Karpas-422 (cell line): ENCODE measurements at regions not wholly inside any gene's neighbourhood (a gene's known extent, or its start where the extent isn't known, plus 50 kb on each side); places are given as distances from the start of the nearest gene placed in this dataset.
"Not testable (repeated sequence)": the region's sequence is repeated elsewhere in the genome, so short reads cannot be mapped to it uniquely, and the experiment has no call there.

ENCODE experiments used
- DNase-seq: peaks from one replicate; pipeline ENCODE4 v3.0.0-alpha.2; 2015
- H2AFZ ChIP-seq: fragments of 200-600 bp; sonication (generic); 2 replicates; pipeline ENCODE4 v1.6.1; 2014; ENCODE audit warnings: antibody characterized with exemption, low read length, mixed read lengths
- H3K27ac ChIP-seq: fragments of 200-600 bp; sonication (generic); 2 replicates; pipeline ENCODE4 v1.5.1; 2014; ENCODE audit warnings: mild to moderate bottlenecking, low read length, moderate library complexity
- H3K27me3 ChIP-seq: fragments of 200-600 bp; sonication (generic); 2 replicates; pipeline ENCODE4 v1.6.1; 2014; ENCODE audit warnings: low read length, mixed read lengths
- H3K36me3 ChIP-seq: fragments of 200-600 bp; sonication (generic); 2 replicates; pipeline ENCODE4 v1.6.1; 2014; ENCODE audit warnings: low read length, mixed read lengths; ENCODE audit not compliant: insufficient read depth
- H3K4me1 ChIP-seq: fragments of 200-600 bp; sonication (generic); 2 replicates; pipeline ENCODE4 v1.6.1; 2014; ENCODE audit warnings: mild to moderate bottlenecking, low read length, mixed read lengths
- H3K4me2 ChIP-seq: fragments of 200-600 bp; sonication (generic); 2 replicates; pipeline ENCODE4 v1.6.1; 2014; ENCODE audit warnings: low read length, low read depth, mild to moderate bottlenecking; ENCODE audit not compliant: poor library complexity, severe bottlenecking
- H3K4me3 ChIP-seq: fragments of 200-600 bp; sonication (generic); 2 replicates; pipeline ENCODE4 v1.5.1; 2014; ENCODE audit warnings: mild to moderate bottlenecking, antibody characterized with exemption, low read length, mixed read lengths
- H3K79me2 ChIP-seq: fragments of 200-600 bp; sonication (generic); 2 replicates; pipeline ENCODE4 v1.6.1; 2014; ENCODE audit warnings: mild to moderate bottlenecking, low read length, mixed read lengths
- H3K9ac ChIP-seq: fragments of 200-600 bp; sonication (generic); 2 replicates; pipeline ENCODE4 v1.6.0; 2014; ENCODE audit warnings: low read length
- H3K9me2 ChIP-seq: fragments of 200-600 bp; sonication (generic), shearing (Covaris generic); replicated peaks from 2 replicates; pipeline ENCODE4 v1.6.0; 2014; ENCODE audit warnings: mild to moderate bottlenecking, low read length, moderate library complexity; ENCODE audit not compliant: insufficient read depth
- H3K9me3 ChIP-seq: fragments of 300-700, 200-600 bp; sonication (generic); 2 replicates; pipeline ENCODE4 v1.6.1; 2014; ENCODE audit warnings: low read length, mixed read lengths
- H4K20me1 ChIP-seq: fragments of 200-600 bp; sonication (generic); 2 replicates; pipeline ENCODE4 v1.6.1; 2014; ENCODE audit warnings: mild to moderate bottlenecking, antibody characterized with exemption, low read length, low read depth; ENCODE audit not compliant: insufficient read depth

DNA sequence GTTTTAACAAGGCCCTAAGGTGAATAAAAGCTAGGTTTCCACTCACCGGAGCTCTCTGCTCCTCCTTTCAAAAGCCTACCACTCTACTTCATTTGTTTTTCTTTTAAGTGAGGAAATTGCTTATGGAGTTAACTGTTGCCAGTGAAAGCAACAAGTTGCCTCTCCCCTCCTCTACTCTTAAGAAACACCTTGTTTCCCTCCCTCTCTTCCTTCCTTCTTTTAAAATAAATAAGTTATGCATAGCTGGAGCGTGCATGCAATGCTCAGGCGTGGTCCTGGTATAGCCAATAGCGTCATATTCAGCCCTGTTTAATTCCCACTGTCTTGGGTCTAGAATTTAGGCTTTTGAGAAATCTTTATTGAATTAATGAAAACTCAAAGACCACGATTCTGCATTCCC is 101.1 kb upstream of the IGF1R start:
- Histone ChIP-seq H3K9me3 (no peaks in the 10 kb centered on the region), H3K9ac (no peak overlapping the region), H3K27ac (no peak overlapping the region), H3K4me1 (no peaks in the 10 kb centered on the region), H2AFZ (no peak overlapping the region), H3K4me3 (no peak overlapping the region), H3K36me3 (no peaks in the 10 kb centered on the region), H3K4me2 (no peak overlapping the region), H3K9me2 (no peaks in the 10 kb centered on the region), H3K79me2 (no peaks in the 10 kb centered on the region), H3K27me3 (no peaks in the 10 kb centered on the region), H4K20me1 (no peaks in the 10 kb centered on the region)
- DNase-seq = no peak

DNA sequence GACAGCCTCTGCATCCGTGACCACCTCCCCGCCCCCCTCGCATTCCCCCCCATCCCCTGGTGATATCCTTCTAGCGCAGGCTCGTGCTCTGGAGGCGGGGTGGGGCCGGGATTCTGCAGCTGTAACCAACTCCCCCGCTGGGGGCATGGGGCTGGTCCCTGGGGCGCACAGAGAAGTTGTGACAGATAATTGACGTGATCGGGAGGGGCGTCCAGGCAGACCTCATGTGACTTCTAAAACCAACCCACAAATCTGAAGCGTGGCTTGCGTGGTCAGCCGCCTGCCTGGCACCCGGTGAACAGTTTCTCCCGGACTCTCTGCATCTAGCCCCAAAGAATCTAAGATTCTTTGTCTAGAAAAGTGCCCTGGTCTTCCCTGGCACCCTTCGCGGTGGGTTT is 100.6 kb upstream of the IGF1R start:
- Histone ChIP-seq H3K27me3 (no peaks in the 10 kb centered on the region), H2AFZ (no peak overlapping the region), H3K79me2 (no peaks in the 10 kb centered on the region), H3K4me1 (no peaks in the 10 kb centered on the region), H3K4me2 (no peak overlapping the region), H3K9me3 (no peaks in the 10 kb centered on the region), H3K27ac (no peak overlapping the region), H3K9ac (no peak overlapping the region), H3K36me3 (no peaks in the 10 kb centered on the region), H3K4me3 (no peak overlapping the region), H3K9me2 (no peaks in the 10 kb centered on the region), H4K20me1 (no peaks in the 10 kb centered on the region)
- DNase-seq = no peak

DNA sequence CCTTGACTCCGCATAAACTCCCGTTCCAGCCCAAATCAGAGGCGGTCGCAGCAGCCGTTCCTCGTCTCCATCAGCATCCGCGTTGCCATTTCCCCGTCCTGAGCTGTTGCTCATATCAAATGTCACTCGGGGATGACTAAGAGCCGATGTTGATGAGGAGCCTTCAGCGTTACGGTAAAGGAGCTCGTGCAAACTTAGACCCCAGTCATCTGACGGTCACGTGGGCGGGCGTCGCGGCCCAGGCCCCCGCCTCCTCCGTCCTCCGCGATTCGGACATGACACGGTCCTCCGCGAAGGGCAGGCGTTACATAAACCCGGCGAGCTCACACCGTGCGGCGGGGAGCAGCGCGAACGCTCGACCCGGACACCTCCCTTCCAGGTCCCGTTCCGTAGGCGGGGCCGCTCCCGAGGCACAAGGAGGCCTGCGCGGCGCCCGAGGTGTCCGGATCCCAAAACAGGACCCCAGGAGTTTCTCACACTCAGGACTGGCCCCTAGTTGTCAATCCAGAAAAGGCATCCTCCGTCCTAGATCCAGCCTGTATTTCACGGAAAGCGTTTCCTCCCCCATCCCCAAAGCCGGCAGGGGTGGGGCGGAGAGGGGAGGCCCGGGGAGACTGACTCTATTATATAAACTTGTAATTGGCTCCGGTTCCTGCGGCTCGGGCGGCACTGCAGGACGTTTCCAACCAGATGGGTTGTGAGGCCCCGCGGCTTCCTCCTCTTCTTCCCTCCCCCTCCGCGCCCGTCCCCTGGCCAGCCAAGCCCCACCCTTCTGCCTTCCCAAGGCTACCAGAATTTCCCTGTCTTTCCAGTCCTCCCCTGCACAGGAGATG is 100.0 kb upstream of the IGF1R start:
- Histone ChIP-seq H3K4me2 (no peak overlapping the region), H3K27me3 (no peaks in the 10 kb centered on the region), H3K4me3 (no peak overlapping the region)

GRCh38 chr15:98549003-98549402 is 99.3 kb upstream of the IGF1R start:
- no peaks in the 10 kb centered on the region for H3K9me2 ChIP-seq
- no peak overlapping the region for H3K27ac ChIP-seq
- H3K9ac ChIP-seq = no peak overlapping the region
- no peaks in the 10 kb centered on the region for H3K9me3 ChIP-seq
- H4K20me1 ChIP-seq = no peaks in the 10 kb centered on the region
- no peaks in the 10 kb centered on the region for H3K36me3 ChIP-seq
- no peaks in the 10 kb centered on the region for H3K4me1 ChIP-seq
- DNase-seq = no peak
- H3K79me2 ChIP-seq = no peaks in the 10 kb centered on the region
- no peak overlapping the region for H2AFZ ChIP-seq
- no peak overlapping the region for H3K4me3 ChIP-seq
- H3K4me2 ChIP-seq = no peak overlapping the region
- no peaks in the 10 kb centered on the region for H3K27me3 ChIP-seq

More for the DNA sequence above, 100.0 kb upstream of the IGF1R start:
- no peak overlapping the region for H3K27ac ChIP-seq
- no peaks in the 10 kb centered on the region for H3K9me2 ChIP-seq
- no peak overlapping the region for H2AFZ ChIP-seq
- H3K9ac ChIP-seq = no peak overlapping the region
- no peaks in the 10 kb centered on the region for H3K36me3 ChIP-seq
- no peaks in the 10 kb centered on the region for H3K9me3 ChIP-seq
- H4K20me1 ChIP-seq = no peaks in the 10 kb centered on the region
- DNase-seq = no peak
- H3K79me2 ChIP-seq = no peaks in the 10 kb centered on the region
- H3K4me1 ChIP-seq = no peaks in the 10 kb centered on the region

DNA sequence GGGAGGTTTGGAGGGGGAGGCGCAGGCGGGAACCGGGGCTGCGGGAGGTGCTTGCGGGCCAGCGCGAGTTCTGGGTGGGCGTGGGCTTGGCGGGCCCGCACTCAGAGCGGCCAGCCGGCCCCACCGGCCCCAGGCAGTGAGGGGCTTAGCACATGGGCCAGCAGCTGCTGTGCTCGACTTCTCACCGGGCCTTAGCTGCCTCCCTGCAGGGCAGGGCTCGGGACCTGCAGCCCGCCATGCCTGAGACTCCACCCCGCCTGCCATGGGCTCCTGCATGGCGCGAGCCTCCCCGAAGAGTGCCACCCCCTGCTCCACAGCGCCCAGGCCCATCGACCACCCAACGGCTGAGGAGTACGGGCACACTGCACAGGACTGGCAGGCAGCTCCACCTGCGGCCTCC is 98.6 kb upstream of the IGF1R start:
- no peaks in the 10 kb centered on the region for H3K4me1 ChIP-seq
- no peaks in the 10 kb centered on the region for H3K27me3 ChIP-seq
- H3K9me3 ChIP-seq = no peaks in the 10 kb centered on the region
- H3K79me2 ChIP-seq = no peaks in the 10 kb centered on the region
- no peak overlapping the region for H2AFZ ChIP-seq
- no peak overlapping the region for H3K9ac ChIP-seq
- no peaks in the 10 kb centered on the region for H3K36me3 ChIP-seq
- no peak for DNase-seq
- no peak overlapping the region for H3K4me3 ChIP-seq
- H3K27ac ChIP-seq = no peak overlapping the region
- H3K4me2 ChIP-seq = no peak overlapping the region
- H4K20me1 ChIP-seq = no peaks in the 10 kb centered on the region
- H3K9me2 ChIP-seq = no peaks in the 10 kb centered on the region

DNA sequence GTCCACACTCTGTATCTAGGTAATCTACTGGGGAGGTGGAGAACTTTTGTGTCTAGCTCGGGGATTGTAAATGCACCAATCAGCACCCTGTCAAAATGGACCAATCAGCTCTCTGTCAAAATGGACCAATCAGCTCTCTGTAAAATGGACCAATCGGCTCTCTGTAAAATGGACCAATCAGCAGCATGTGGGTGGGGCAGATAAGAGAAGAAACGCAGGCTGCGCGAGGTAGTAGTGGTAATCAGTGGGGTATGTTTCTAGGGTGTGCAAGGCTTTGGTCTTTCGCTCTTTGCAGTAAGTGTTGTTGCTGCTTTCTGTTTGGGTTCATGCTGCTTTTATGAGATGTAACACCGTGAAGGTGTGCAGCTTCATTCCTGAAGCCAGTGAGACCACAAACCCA is 98.0 kb upstream of the IGF1R start:
- not testable (repeated sequence) for DNase-seq, H3K9me2 ChIP-seq, H3K4me2 ChIP-seq, H3K9ac ChIP-seq, H3K27me3 ChIP-seq, H3K4me3 ChIP-seq, H3K27ac ChIP-seq, H3K36me3 ChIP-seq, H3K4me1 ChIP-seq, H4K20me1 ChIP-seq, H3K9me3 ChIP-seq, H2AFZ ChIP-seq, H3K79me2 ChIP-seq

GRCh38 chr15:98551936-98552562 is 96.3 kb upstream of the IGF1R start:
- no peaks in the 10 kb centered on the region for H3K27me3 ChIP-seq
- no peaks in the 10 kb centered on the region for H3K4me1 ChIP-seq
- no peak overlapping the region for H3K27ac ChIP-seq
- H3K36me3 ChIP-seq = no peaks in the 10 kb centered on the region
- no peak overlapping the region for H2AFZ ChIP-seq
- H4K20me1 ChIP-seq = no peaks in the 10 kb centered on the region
- no peak overlapping the region for H3K9ac ChIP-seq
- H3K4me3 ChIP-seq = no peak overlapping the region
- no peaks in the 10 kb centered on the region for H3K79me2 ChIP-seq
- H3K9me3 ChIP-seq = no peaks in the 10 kb centered on the region
- H3K4me2 ChIP-seq = no peak overlapping the region
- no peaks in the 10 kb centered on the region for H3K9me2 ChIP-seq
- DNase-seq = no peak

GRCh38 chr15:98554272-98555172 is 93.8 kb upstream of the IGF1R start:
- Histone ChIP-seq H3K4me1 (no peaks in the 10 kb centered on the region), H3K4me2 (no peak overlapping the region), H3K27me3 (no peaks in the 10 kb centered on the region), H3K4me3 (no peak overlapping the region), H3K9me3 (no peaks in the 10 kb centered on the region), H3K79me2 (no peaks in the 10 kb centered on the region), H3K27ac (no peak overlapping the region), H3K9me2 (no peaks in the 10 kb centered on the region), H2AFZ (no peak overlapping the region), H3K36me3 (no peaks in the 10 kb centered on the region), H3K9ac (no peak overlapping the region), H4K20me1 (no peaks in the 10 kb centered on the region)
- no peak for DNase-seq
